ENCODE measurements at regions not wholly inside any gene's neighbourhood (a gene's known extent, or its start where the extent isn't known, plus 50 kb on each side); places are given as distances from the start of the nearest gene placed in this dataset.

- Mint-ChIP-seq H3K36me3 (ENCODE audit: low read depth) (no peaks in the 10 kb centered on the region), H3K27ac (no peak overlapping the region), H3K4me3 (no peak overlapping the region), H3K4me1 (no peaks in the 10 kb centered on the region), H3K9me3 (no peaks in the 10 kb centered on the region), H3K27me3 (ENCODE audit: low read depth) (no peaks in the 10 kb centered on the region)
- no peak for TF ChIP-seq CTCF (IDR thresholded peaks at IDR 0.05; ENCODE audit: unreplicated experiment in 3 of 3)
Measured at GRCh38 chr12:84603484-84604248, 308.9 kb downstream of the SLC6A15 start.

- H3K4me1 Mint-ChIP-seq, result no peaks in the 10 kb centered on the region
- H3K4me3 Mint-ChIP-seq, result no peak overlapping the region
- H3K27me3 Mint-ChIP-seq (ENCODE audit: low read depth), result no peaks in the 10 kb centered on the region
- H3K27ac Mint-ChIP-seq, result no peak overlapping the region
- no peaks in the 10 kb centered on the region for H3K36me3 Mint-ChIP-seq (ENCODE audit: low read depth)
- no peaks in the 10 kb centered on the region for H3K9me3 Mint-ChIP-seq
- TF ChIP-seq CTCF (IDR thresholded peaks at IDR 0.05; ENCODE audit: unreplicated experiment in 3 of 3), result no peak
Measured at GRCh38 chr12:84601483-84601882, 311.1 kb downstream of the SLC6A15 start.

- Mint-ChIP-seq H3K36me3 (ENCODE audit: low read depth) (no peaks in the 10 kb centered on the region), H3K4me1 (no peaks in the 10 kb centered on the region), H3K27me3 (ENCODE audit: low read depth) (no peaks in the 10 kb centered on the region), H3K4me3 (no peak overlapping the region), H3K27ac (no peak overlapping the region), H3K9me3 (no peaks in the 10 kb centered on the region)
- TF ChIP-seq CTCF (IDR thresholded peaks at IDR 0.05; ENCODE audit: unreplicated experiment in 3 of 3), result no peak
Measured at GRCh38 chr12:84599539-84599938, 313.1 kb downstream of the SLC6A15 start.

GRCh38 chr12:84596266-84596665, 316.3 kb downstream of the SLC6A15 start:
- H3K4me3 Mint-ChIP-seq, result no peak overlapping the region
- no peaks in the 10 kb centered on the region for H3K4me1 Mint-ChIP-seq
- no peaks in the 10 kb centered on the region for H3K36me3 Mint-ChIP-seq (ENCODE audit: low read depth)
- no peaks in the 10 kb centered on the region for H3K27me3 Mint-ChIP-seq (ENCODE audit: low read depth)
- no peak overlapping the region for H3K27ac Mint-ChIP-seq
- H3K9me3 Mint-ChIP-seq, result no peaks in the 10 kb centered on the region
- TF ChIP-seq CTCF (IDR thresholded peaks at IDR 0.05; ENCODE audit: unreplicated experiment in 3 of 3), result no peak

- Mint-ChIP-seq H3K36me3 (ENCODE audit: low read depth) (no peaks in the 10 kb centered on the region), H3K27me3 (ENCODE audit: low read depth) (no peaks in the 10 kb centered on the region), H3K27ac (no peak overlapping the region), H3K4me3 (no peak overlapping the region), H3K4me1 (no peaks in the 10 kb centered on the region), H3K9me3 (peaks cover 3% of the 10 kb centered on the region)
- TF ChIP-seq CTCF (IDR thresholded peaks at IDR 0.05; ENCODE audit: unreplicated experiment in 3 of 3), result no peak
Measured at GRCh38 chr12:84594157-84594556, 318.4 kb downstream of the SLC6A15 start.

GRCh38 chr12:84585776-84586395, 326.7 kb downstream of the SLC6A15 start:
- Mint-ChIP-seq H3K27ac (no peak overlapping the region), H3K4me3 (no peak overlapping the region), H3K27me3 (ENCODE audit: low read depth) (no peaks in the 10 kb centered on the region), H3K4me1 (no peaks in the 10 kb centered on the region), H3K9me3 (peaks cover 3% of the 10 kb centered on the region), H3K36me3 (ENCODE audit: low read depth) (no peaks in the 10 kb centered on the region)
- no peak for TF ChIP-seq CTCF (IDR thresholded peaks at IDR 0.05; ENCODE audit: unreplicated experiment in 3 of 3)
